Fibroblast of skin of left biceps (primary cell): ENCODE measurements at regions not wholly inside any gene's neighbourhood (a gene's known extent, or its start where the extent isn't known, plus 50 kb on each side); places are given as distances from the start of the nearest gene placed in this dataset.

ENCODE experiments used
- DNase-seq, 2 experiments: peaks; one replicate each; pipeline ENCODE4 v3.0.0-alpha.2; 2013; ENCODE audit warnings: low read depth in 2 of 2

GRCh38 chr18:38007026-38007425, 441.4 kb upstream of the CELF4 start:
- no peak for DNase-seq

GRCh38 chr18:38006541-38006940, 440.9 kb upstream of the CELF4 start:
- no peak for DNase-seq

- DNase-seq, result no peak
Observed at GRCh38 chr18:37997695-37998094, 432.1 kb upstream of the CELF4 start.

GRCh38 chr18:37987901-37988300, 422.3 kb upstream of the CELF4 start:
- no peak for DNase-seq

- no peak for DNase-seq
Observed at GRCh38 chr18:37986665-37987064, 421.1 kb upstream of the CELF4 start.

GRCh38 chr18:37985126-37985525, 419.5 kb upstream of the CELF4 start:
- no peak for DNase-seq

- DNase-seq, result no peak
Observed at GRCh38 chr18:37980556-37980955, 415.0 kb upstream of the CELF4 start.

- DNase-seq, result no peak
Observed at GRCh38 chr18:37975446-37975845, 409.8 kb upstream of the CELF4 start.

GRCh38 chr18:37967261-37967660, 401.7 kb upstream of the CELF4 start:
- DNase-seq, result no peak

GRCh38 chr18:37965572-37965970, 400.0 kb upstream of the CELF4 start:
- no peak for DNase-seq

- no peak for DNase-seq
Observed at GRCh38 chr18:37964885-37965571, 399.4 kb upstream of the CELF4 start.

- DNase-seq, result no peak
Observed at GRCh38 chr18:37963837-37964236, 398.2 kb upstream of the CELF4 start.

- DNase-seq, result no peak
Observed at GRCh38 chr18:37962316-37962966, 396.8 kb upstream of the CELF4 start.

GRCh38 chr18:37958499-37958898, 392.9 kb upstream of the CELF4 start:
- DNase-seq, result no peak

GRCh38 chr18:37956902-37957301, 391.3 kb upstream of the CELF4 start:
- no peak for DNase-seq

GRCh38 chr18:37956020-37956419, 390.4 kb upstream of the CELF4 start:
- no peak for DNase-seq

- DNase-seq, result no peak
Observed at GRCh38 chr18:37955201-37955600, 389.6 kb upstream of the CELF4 start.

- DNase-seq, result no peak
Observed at GRCh38 chr18:37953876-37954275, 388.3 kb upstream of the CELF4 start.

- no peak for DNase-seq
Observed at GRCh38 chr18:37948471-37948870, 382.9 kb upstream of the CELF4 start.

GRCh38 chr18:37946324-37946723, 380.7 kb upstream of the CELF4 start:
- no peak for DNase-seq

- no peak for DNase-seq
Observed at GRCh38 chr18:37944700-37945270, 379.2 kb upstream of the CELF4 start.

- no peak for DNase-seq
Observed at GRCh38 chr18:37937287-37937686, 371.7 kb upstream of the CELF4 start.

- no peak for DNase-seq
Observed at GRCh38 chr18:37935086-37935485, 369.5 kb upstream of the CELF4 start.
